ENCODE measurements at regions not wholly inside any gene's neighbourhood (a gene's known extent, or its start where the extent isn't known, plus 50 kb on each side); places are given as distances from the start of the nearest gene placed in this dataset.

- H3K36me3 Mint-ChIP-seq (ENCODE audit: insufficient read depth, unreplicated experiment), result no peaks in the 10 kb centered on the region
- intact Hi-C loops (cut with micrococcal nuclease), result no loop called here
- no peak for DNase-seq (ENCODE audit: unreplicated experiment)
- peaks cover 23% of the 10 kb centered on the region for H3K4me1 Mint-ChIP-seq (ENCODE audit: insufficient read depth, unreplicated experiment)
- H3K9me3 Mint-ChIP-seq (ENCODE audit: unreplicated experiment), result no peaks in the 10 kb centered on the region
- BruUV-seq (replicated peaks), result no TSS peak
- POLR2A ChIA-PET, result interaction anchor here (1.0 to 1.5 kb wide), 2 partner anchors 11 to 25 kb away, joined by 3 to 6 read pairs; no protein-coding TSS in a partner anchor
- TF ChIP-seq CTCF (IDR thresholded peaks at IDR 0.05; ENCODE audit: unreplicated experiment), result no peak
- no peak overlapping the region for H3K4me3 Mint-ChIP-seq (ENCODE audit: unreplicated experiment)
- H3K27ac Mint-ChIP-seq (ENCODE audit: low read depth, unreplicated experiment), result no peak overlapping the region
- CTCF ChIA-PET, result interaction anchor here (1.1 to 2.1 kb wide), 4 partner anchors 8 to 413 kb away, joined by 4 to 7 read pairs (median 6); no protein-coding TSS in a partner anchor
- H3K27me3 Mint-ChIP-seq (ENCODE audit: insufficient read depth, unreplicated experiment), result no peaks in the 10 kb centered on the region
Measured at GRCh38 chr9:90016272-90016671, 411.5 kb downstream of the GADD45G start.

- BruUV-seq (replicated peaks), result no TSS peak
- ChIA-PET POLR2A (no interaction called here), CTCF (interaction anchor here (0.5 to 1.6 kb wide), 4 partner anchors 26 to 461 kb away, joined by 3 to 6 read pairs (median 4); no protein-coding TSS in a partner anchor)
- Mint-ChIP-seq H3K4me3 (ENCODE audit: unreplicated experiment) (no peak overlapping the region), H3K4me1 (ENCODE audit: insufficient read depth, unreplicated experiment) (peaks cover 23% of the 10 kb centered on the region), H3K9me3 (ENCODE audit: unreplicated experiment) (no peaks in the 10 kb centered on the region), H3K36me3 (ENCODE audit: insufficient read depth, unreplicated experiment) (no peaks in the 10 kb centered on the region), H3K27me3 (ENCODE audit: insufficient read depth, unreplicated experiment) (no peaks in the 10 kb centered on the region), H3K27ac (ENCODE audit: low read depth, unreplicated experiment) (no peak overlapping the region)
- DNase-seq (ENCODE audit: unreplicated experiment), result no peak
- intact Hi-C loops (cut with micrococcal nuclease), result no loop called here
- no peak for TF ChIP-seq CTCF (IDR thresholded peaks at IDR 0.05; ENCODE audit: unreplicated experiment)
Measured at GRCh38 chr9:90017679-90018078, 412.9 kb downstream of the GADD45G start.

GRCh38 chr9:90018688-90019087, 413.9 kb downstream of the GADD45G start:
- POLR2A ChIA-PET, result interaction anchor here (0.6 kb wide), 1 partner anchor 95 kb away, joined by 4 read pairs; no protein-coding TSS in a partner anchor
- peaks cover 23% of the 10 kb centered on the region for H3K4me1 Mint-ChIP-seq (ENCODE audit: insufficient read depth, unreplicated experiment)
- no peaks in the 10 kb centered on the region for H3K9me3 Mint-ChIP-seq (ENCODE audit: unreplicated experiment)
- no peak for DNase-seq (ENCODE audit: unreplicated experiment)
- TF ChIP-seq CTCF (IDR thresholded peaks at IDR 0.05; ENCODE audit: unreplicated experiment), result no peak
- no peaks in the 10 kb centered on the region for H3K27me3 Mint-ChIP-seq (ENCODE audit: insufficient read depth, unreplicated experiment)
- intact Hi-C loops (cut with micrococcal nuclease), result no loop called here
- no TSS peak for BruUV-seq (replicated peaks)
- CTCF ChIA-PET, result interaction anchor here (0.6 kb wide), 1 partner anchor 900 kb away, joined by 3 read pairs; no protein-coding TSS in a partner anchor
- H3K36me3 Mint-ChIP-seq (ENCODE audit: insufficient read depth, unreplicated experiment), result no peaks in the 10 kb centered on the region
- no peak overlapping the region for H3K4me3 Mint-ChIP-seq (ENCODE audit: unreplicated experiment)
- no peak overlapping the region for H3K27ac Mint-ChIP-seq (ENCODE audit: low read depth, unreplicated experiment)

- no TSS peak for BruUV-seq (replicated peaks)
- CTCF ChIA-PET, result interaction anchor here (1.2 kb wide), 1 partner anchor 417 kb away, joined by 6 read pairs; no protein-coding TSS in a partner anchor
Measured at GRCh38 chr9:90019626-90020025, 414.8 kb downstream of the GADD45G start.

More at GRCh38 chr9:90019626-90020025, 414.8 kb downstream of the GADD45G start:
- DNase-seq (ENCODE audit: unreplicated experiment), result no peak
- H3K27ac Mint-ChIP-seq (ENCODE audit: low read depth, unreplicated experiment), result no peak overlapping the region
- no peaks in the 10 kb centered on the region for H3K27me3 Mint-ChIP-seq (ENCODE audit: insufficient read depth, unreplicated experiment)
- intact Hi-C loops (cut with micrococcal nuclease), result no loop called here
- POLR2A ChIA-PET, result interaction anchor here (1.0 to 1.9 kb wide), 3 partner anchors 11 to 78 kb away, joined by 3 to 12 read pairs (median 4); no protein-coding TSS in a partner anchor
- peaks cover 15% of the 10 kb centered on the region for H3K4me1 Mint-ChIP-seq (ENCODE audit: insufficient read depth, unreplicated experiment)
- no peak overlapping the region for H3K4me3 Mint-ChIP-seq (ENCODE audit: unreplicated experiment)
- no peak for TF ChIP-seq CTCF (IDR thresholded peaks at IDR 0.05; ENCODE audit: unreplicated experiment)
- no peaks in the 10 kb centered on the region for H3K36me3 Mint-ChIP-seq (ENCODE audit: insufficient read depth, unreplicated experiment)
- H3K9me3 Mint-ChIP-seq (ENCODE audit: unreplicated experiment), result no peaks in the 10 kb centered on the region

All from MCF 10A (cell line).